HCT116 (cell line): ENCODE measurements at regions not wholly inside any gene's neighbourhood (a gene's known extent, or its start where the extent isn't known, plus 50 kb on each side); places are given as distances from the start of the nearest gene placed in this dataset.

ENCODE experiments used
- CBX3 ChIP-seq: IDR thresholded peaks from 2 replicates; pipeline ENCODE4 v1.6.1; 2012; ENCODE audit warnings: low read depth
- CEBPB ChIP-seq: IDR thresholded peaks from 2 replicates; pipeline ENCODE4 v1.6.1; 2012; ENCODE audit warnings: low read depth
- ELF1 ChIP-seq: IDR thresholded peaks from 2 replicates; pipeline ENCODE4 v1.6.1; 2012; ENCODE audit warnings: low read depth, borderline replicate concordance
- EZH2 ChIP-seq: fragments of 200-600 bp; sonication (generic); IDR thresholded peaks from 2 replicates; pipeline ENCODE4 v1.6.1; 2017; ENCODE audit warnings: antibody characterized with exemption, mixed run types
- EZH2phosphoT487 ChIP-seq: fragments of 200-600 bp; IDR thresholded peaks from 2 replicates; pipeline ENCODE4 v1.6.1; 2018; ENCODE audit warnings: antibody characterized with exemption, borderline replicate concordance
- JUND ChIP-seq: IDR thresholded peaks from 2 replicates; pipeline ENCODE4 v1.6.1; 2012
- POLR2A ChIP-seq: IDR thresholded peaks from 2 replicates; pipeline ENCODE4 v1.7.0; 2011; ENCODE audit warnings: borderline replicate concordance; ENCODE audit not compliant: insufficient read depth, insufficient read length; ENCODE audit errors: extremely low read depth
- SP1 ChIP-seq: IDR thresholded peaks from 2 replicates; pipeline ENCODE4 v1.6.1; 2012; ENCODE audit warnings: low read depth
- TCF7L2 ChIP-seq: IDR thresholded peaks from 2 replicates; pipeline ENCODE4 v1.7.0; 2011; ENCODE audit warnings: borderline replicate concordance, inconsistent platforms; ENCODE audit not compliant: insufficient read depth, insufficient read length; ENCODE audit errors: extremely low read depth
- ZNF274 ChIP-seq: fragments of 200-500 bp; sonication (Bioruptor generic); IDR thresholded peaks from 2 replicates; pipeline ENCODE4 v1.6.1; 2014; ENCODE audit warnings: mild to moderate bottlenecking, low read depth, low read length, inconsistent platforms
- TF ChIP-seq, protein P1 (sequence below), 3 experiments: fragments of 200-600 bp in 1 of 3; sonication (generic) in 1 of 3; IDR thresholded peaks in 2 of 3; conservative IDR thresholded peaks in 1 of 3; 2 replicates each; pipeline ENCODE4 v1.5.1; 2012 to 2017; ENCODE audit warnings: low read depth in 2 of 3, low read length in 2 of 3, antibody characterized with exemption in 1 of 3, borderline replicate concordance in 1 of 3, control low read depth in 1 of 3, mild to moderate bottlenecking in 1 of 3, mixed read lengths in 1 of 3, mixed run types in 1 of 3, moderate library complexity in 1 of 3; ENCODE audit not compliant: insufficient read depth in 1 of 3
- TF ChIP-seq, protein P2 (sequence below): IDR thresholded peaks from 2 replicates; pipeline ENCODE4 v1.6.1; 2011; ENCODE audit warnings: mild to moderate bottlenecking, low read length, moderate library complexity; ENCODE audit not compliant: insufficient replicate concordance; ENCODE audit errors: extremely low read depth
- TF ChIP-seq, protein P3 (sequence below): IDR thresholded peaks from 2 replicates; pipeline ENCODE4 v1.6.1; 2012
- TF ChIP-seq, protein P4 (sequence below): IDR thresholded peaks from 2 replicates; pipeline ENCODE4 v1.6.1; 2012; ENCODE audit warnings: low read depth

DNA sequence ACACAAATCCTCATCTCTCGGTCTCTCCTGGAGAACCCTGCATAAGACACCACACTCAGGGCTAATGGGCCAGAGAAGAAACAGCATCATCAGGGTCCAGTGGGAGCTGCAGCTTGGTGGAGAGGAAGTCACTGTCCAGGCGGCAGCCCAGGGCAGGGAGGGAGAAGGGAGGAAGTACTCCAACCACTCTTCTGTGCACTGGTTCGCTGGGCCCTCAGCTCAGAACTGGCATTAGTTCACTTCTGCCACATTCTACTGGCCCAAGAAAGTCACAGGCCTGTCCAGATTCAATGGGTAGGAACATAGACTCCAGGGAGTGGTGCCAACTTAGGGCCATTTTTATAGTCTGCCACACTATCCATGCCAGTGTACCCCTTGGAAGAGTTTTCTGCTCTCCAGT, 169.0 kb downstream of the ABHD5 start:
- TF ChIP-seq EZH2 (no peak), EZH2phosphoT487 (no peak), ZNF274 (no peak), ELF1 (no peak), POLR2A (no peak), SP1 (no peak), CBX3 (no peak), TCF7L2 (no peak), CEBPB (no peak), JUND (no peak)
- TF ChIP-seq, protein P1, sequence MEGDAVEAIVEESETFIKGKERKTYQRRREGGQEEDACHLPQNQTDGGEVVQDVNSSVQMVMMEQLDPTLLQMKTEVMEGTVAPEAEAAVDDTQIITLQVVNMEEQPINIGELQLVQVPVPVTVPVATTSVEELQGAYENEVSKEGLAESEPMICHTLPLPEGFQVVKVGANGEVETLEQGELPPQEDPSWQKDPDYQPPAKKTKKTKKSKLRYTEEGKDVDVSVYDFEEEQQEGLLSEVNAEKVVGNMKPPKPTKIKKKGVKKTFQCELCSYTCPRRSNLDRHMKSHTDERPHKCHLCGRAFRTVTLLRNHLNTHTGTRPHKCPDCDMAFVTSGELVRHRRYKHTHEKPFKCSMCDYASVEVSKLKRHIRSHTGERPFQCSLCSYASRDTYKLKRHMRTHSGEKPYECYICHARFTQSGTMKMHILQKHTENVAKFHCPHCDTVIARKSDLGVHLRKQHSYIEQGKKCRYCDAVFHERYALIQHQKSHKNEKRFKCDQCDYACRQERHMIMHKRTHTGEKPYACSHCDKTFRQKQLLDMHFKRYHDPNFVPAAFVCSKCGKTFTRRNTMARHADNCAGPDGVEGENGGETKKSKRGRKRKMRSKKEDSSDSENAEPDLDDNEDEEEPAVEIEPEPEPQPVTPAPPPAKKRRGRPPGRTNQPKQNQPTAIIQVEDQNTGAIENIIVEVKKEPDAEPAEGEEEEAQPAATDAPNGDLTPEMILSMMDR (IDR thresholded peaks at IDR 0.05 in 2 of 3, conservative IDR thresholded peaks at IDR 0.05 in 1 of 3; ENCODE audit: borderline replicate concordance in 1 of 3, insufficient read depth in 1 of 3, low read depth in 2 of 3, low read length in 2 of 3): no peak
- TF ChIP-seq, protein P2, sequence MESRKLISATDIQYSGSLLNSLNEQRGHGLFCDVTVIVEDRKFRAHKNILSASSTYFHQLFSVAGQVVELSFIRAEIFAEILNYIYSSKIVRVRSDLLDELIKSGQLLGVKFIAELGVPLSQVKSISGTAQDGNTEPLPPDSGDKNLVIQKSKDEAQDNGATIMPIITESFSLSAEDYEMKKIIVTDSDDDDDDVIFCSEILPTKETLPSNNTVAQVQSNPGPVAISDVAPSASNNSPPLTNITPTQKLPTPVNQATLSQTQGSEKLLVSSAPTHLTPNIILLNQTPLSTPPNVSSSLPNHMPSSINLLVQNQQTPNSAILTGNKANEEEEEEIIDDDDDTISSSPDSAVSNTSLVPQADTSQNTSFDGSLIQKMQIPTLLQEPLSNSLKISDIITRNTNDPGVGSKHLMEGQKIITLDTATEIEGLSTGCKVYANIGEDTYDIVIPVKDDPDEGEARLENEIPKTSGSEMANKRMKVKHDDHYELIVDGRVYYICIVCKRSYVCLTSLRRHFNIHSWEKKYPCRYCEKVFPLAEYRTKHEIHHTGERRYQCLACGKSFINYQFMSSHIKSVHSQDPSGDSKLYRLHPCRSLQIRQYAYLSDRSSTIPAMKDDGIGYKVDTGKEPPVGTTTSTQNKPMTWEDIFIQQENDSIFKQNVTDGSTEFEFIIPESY: no peak
- TF ChIP-seq, protein P3, sequence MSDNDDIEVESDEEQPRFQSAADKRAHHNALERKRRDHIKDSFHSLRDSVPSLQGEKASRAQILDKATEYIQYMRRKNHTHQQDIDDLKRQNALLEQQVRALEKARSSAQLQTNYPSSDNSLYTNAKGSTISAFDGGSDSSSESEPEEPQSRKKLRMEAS: no peak
- TF ChIP-seq, protein P4, sequence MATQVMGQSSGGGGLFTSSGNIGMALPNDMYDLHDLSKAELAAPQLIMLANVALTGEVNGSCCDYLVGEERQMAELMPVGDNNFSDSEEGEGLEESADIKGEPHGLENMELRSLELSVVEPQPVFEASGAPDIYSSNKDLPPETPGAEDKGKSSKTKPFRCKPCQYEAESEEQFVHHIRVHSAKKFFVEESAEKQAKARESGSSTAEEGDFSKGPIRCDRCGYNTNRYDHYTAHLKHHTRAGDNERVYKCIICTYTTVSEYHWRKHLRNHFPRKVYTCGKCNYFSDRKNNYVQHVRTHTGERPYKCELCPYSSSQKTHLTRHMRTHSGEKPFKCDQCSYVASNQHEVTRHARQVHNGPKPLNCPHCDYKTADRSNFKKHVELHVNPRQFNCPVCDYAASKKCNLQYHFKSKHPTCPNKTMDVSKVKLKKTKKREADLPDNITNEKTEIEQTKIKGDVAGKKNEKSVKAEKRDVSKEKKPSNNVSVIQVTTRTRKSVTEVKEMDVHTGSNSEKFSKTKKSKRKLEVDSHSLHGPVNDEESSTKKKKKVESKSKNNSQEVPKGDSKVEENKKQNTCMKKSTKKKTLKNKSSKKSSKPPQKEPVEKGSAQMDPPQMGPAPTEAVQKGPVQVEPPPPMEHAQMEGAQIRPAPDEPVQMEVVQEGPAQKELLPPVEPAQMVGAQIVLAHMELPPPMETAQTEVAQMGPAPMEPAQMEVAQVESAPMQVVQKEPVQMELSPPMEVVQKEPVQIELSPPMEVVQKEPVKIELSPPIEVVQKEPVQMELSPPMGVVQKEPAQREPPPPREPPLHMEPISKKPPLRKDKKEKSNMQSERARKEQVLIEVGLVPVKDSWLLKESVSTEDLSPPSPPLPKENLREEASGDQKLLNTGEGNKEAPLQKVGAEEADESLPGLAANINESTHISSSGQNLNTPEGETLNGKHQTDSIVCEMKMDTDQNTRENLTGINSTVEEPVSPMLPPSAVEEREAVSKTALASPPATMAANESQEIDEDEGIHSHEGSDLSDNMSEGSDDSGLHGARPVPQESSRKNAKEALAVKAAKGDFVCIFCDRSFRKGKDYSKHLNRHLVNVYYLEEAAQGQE: no peak
